ENCODE measurements at regions not wholly inside any gene's neighbourhood (a gene's known extent, or its start where the extent isn't known, plus 50 kb on each side); places are given as distances from the start of the nearest gene placed in this dataset.

DNA sequence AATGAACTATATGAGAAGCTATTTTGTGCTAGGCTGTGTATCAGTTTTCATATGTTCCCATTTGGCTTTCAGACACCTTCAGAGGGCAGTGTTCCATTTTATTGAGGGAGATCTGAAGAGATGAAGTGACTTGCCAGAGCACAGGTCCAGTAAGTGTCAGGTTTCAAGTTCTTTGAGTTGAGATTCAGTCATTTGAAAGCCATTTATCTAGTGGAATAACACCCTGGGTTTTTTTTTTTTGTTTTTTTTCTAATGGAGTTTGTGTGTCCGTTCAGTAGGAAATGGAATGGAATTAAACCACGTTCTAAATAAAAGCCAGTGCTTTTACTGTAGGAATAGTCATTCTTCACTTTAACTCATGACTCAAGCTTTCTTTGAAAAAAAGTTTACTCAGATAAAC, 652.9 kb upstream of the USP24 start:
- H3K14ac ChIP-seq (ENCODE audit: insufficient read length) = no peak overlapping the region
- H3K36me3 ChIP-seq (ENCODE audit: control insufficient read depth in 2 of 4, insufficient read depth in 4 of 4, low read length in 3 of 4) = no peaks in the 10 kb centered on the region
- no peak overlapping the region for H2AFZ ChIP-seq (ENCODE audit: low read length)
- no peak overlapping the region for H3K23ac ChIP-seq (ENCODE audit: insufficient read length)
- no peak for FAIRE-seq
- H3K27ac ChIP-seq (ENCODE audit: low read depth, low read length) = no peak overlapping the region
- H4K5ac ChIP-seq (ENCODE audit: insufficient read length, low read depth, low read length) = no peak overlapping the region
- no peak overlapping the region for H2BK15ac ChIP-seq (ENCODE audit: low read length)
- 66% methylated on average over 2 of the region's 2 CpGs; no CpG with 5 or more reads in 1 of the 2 experiments for WGBS, 2 experiments (ENCODE audit: extremely low coverage in 1 of 2, insufficient coverage in 1 of 2, insufficient read length in 1 of 2, insufficient replicate concordance in 2 of 2, low coverage in 1 of 2, low lambda C conversion rate in 2 of 2, missing lambda C conversion rate in 1 of 2)
- no peak overlapping the region for H3K56ac ChIP-seq (replicated peaks; ENCODE audit: insufficient read length, low read depth, low read length)
- no peak overlapping the region for H4K91ac ChIP-seq (replicated peaks; ENCODE audit: insufficient read length, low read length)
- H2BK12ac ChIP-seq (ENCODE audit: low read depth, low read length) = no peak overlapping the region
- no peaks in the 10 kb centered on the region for H4K20me1 ChIP-seq (replicated peaks in 1 of 2; ENCODE audit: control insufficient read depth in 1 of 2, insufficient read depth in 2 of 2, low read length in 2 of 2)
- no peak for DNase-seq (ENCODE audit: low read depth in 1 of 2, low spot score in 2 of 2)
- no peak overlapping the region for H3K4me3 ChIP-seq (ENCODE audit: extremely low read depth in 1 of 4, insufficient read depth in 2 of 4, low read depth in 3 of 4, low read length in 4 of 4)
- H3K79me2 ChIP-seq (ENCODE audit: control insufficient read depth in 1 of 2, insufficient read depth in 2 of 2, low read length in 2 of 2) = no peaks in the 10 kb centered on the region
- no peak overlapping the region for H2BK20ac ChIP-seq (ENCODE audit: low read length)
- POLR2A ChIA-PET (ENCODE audit: partially characterized antibody) = interaction anchor here (0.6 kb wide), 1 partner anchor 397 kb away, joined by 3 read pairs; no protein-coding TSS in a partner anchor
- H3K4me2 ChIP-seq (ENCODE audit: insufficient read depth in 1 of 2, low read depth in 2 of 2, low read length in 2 of 2) = no peak overlapping the region
- no peak overlapping the region for H2AK5ac ChIP-seq (ENCODE audit: low read depth, low read length)
- H3K9me3 ChIP-seq (ENCODE audit: insufficient read depth in 2 of 2, low read depth in 1 of 2, low read length in 1 of 2) = no peaks in the 10 kb centered on the region
- H4K8ac ChIP-seq (ENCODE audit: extremely low read depth, insufficient read depth, low read length) = no peak overlapping the region
- CTCF ChIA-PET (ENCODE audit: partially characterized antibody) = interaction anchor here (0.6 to 3.0 kb wide), 8 partner anchors 8 to 717 kb away, joined by 3 to 13 read pairs (median 5); no protein-coding TSS in a partner anchor
- no peaks in the 10 kb centered on the region for H3K27me3 ChIP-seq (replicated peaks in 1 of 4; ENCODE audit: control insufficient read depth in 3 of 4, extremely low read depth in 1 of 4, insufficient read depth in 3 of 4, low read length in 3 of 4)
- no peak overlapping the region for H2BK5ac ChIP-seq (ENCODE audit: low read depth, low read length)
- H3K4ac ChIP-seq (replicated peaks; ENCODE audit: insufficient read length, low read depth, low read length) = no peak overlapping the region
- H3K18ac ChIP-seq (ENCODE audit: extremely low read depth, low read length) = no peak overlapping the region
- H3K4me1 ChIP-seq (replicated peaks in 1 of 4; ENCODE audit: control insufficient read depth in 3 of 4, insufficient read depth in 4 of 4, low read length in 3 of 4) = no peaks in the 10 kb centered on the region
- no peaks in the 10 kb centered on the region for H3K79me1 ChIP-seq (ENCODE audit: low read depth, low read length)
- H3K23me2 ChIP-seq (ENCODE audit: low read depth, low read length) = no peaks in the 10 kb centered on the region
- H3K9ac ChIP-seq (replicated peaks in 1 of 4; ENCODE audit: extremely low read depth in 1 of 4, low read depth in 3 of 4, low read length in 3 of 4) = no peak overlapping the region
- no peak overlapping the region for H2BK120ac ChIP-seq (replicated peaks; ENCODE audit: low read depth, low read length)
- TF ChIP-seq, protein P1, sequence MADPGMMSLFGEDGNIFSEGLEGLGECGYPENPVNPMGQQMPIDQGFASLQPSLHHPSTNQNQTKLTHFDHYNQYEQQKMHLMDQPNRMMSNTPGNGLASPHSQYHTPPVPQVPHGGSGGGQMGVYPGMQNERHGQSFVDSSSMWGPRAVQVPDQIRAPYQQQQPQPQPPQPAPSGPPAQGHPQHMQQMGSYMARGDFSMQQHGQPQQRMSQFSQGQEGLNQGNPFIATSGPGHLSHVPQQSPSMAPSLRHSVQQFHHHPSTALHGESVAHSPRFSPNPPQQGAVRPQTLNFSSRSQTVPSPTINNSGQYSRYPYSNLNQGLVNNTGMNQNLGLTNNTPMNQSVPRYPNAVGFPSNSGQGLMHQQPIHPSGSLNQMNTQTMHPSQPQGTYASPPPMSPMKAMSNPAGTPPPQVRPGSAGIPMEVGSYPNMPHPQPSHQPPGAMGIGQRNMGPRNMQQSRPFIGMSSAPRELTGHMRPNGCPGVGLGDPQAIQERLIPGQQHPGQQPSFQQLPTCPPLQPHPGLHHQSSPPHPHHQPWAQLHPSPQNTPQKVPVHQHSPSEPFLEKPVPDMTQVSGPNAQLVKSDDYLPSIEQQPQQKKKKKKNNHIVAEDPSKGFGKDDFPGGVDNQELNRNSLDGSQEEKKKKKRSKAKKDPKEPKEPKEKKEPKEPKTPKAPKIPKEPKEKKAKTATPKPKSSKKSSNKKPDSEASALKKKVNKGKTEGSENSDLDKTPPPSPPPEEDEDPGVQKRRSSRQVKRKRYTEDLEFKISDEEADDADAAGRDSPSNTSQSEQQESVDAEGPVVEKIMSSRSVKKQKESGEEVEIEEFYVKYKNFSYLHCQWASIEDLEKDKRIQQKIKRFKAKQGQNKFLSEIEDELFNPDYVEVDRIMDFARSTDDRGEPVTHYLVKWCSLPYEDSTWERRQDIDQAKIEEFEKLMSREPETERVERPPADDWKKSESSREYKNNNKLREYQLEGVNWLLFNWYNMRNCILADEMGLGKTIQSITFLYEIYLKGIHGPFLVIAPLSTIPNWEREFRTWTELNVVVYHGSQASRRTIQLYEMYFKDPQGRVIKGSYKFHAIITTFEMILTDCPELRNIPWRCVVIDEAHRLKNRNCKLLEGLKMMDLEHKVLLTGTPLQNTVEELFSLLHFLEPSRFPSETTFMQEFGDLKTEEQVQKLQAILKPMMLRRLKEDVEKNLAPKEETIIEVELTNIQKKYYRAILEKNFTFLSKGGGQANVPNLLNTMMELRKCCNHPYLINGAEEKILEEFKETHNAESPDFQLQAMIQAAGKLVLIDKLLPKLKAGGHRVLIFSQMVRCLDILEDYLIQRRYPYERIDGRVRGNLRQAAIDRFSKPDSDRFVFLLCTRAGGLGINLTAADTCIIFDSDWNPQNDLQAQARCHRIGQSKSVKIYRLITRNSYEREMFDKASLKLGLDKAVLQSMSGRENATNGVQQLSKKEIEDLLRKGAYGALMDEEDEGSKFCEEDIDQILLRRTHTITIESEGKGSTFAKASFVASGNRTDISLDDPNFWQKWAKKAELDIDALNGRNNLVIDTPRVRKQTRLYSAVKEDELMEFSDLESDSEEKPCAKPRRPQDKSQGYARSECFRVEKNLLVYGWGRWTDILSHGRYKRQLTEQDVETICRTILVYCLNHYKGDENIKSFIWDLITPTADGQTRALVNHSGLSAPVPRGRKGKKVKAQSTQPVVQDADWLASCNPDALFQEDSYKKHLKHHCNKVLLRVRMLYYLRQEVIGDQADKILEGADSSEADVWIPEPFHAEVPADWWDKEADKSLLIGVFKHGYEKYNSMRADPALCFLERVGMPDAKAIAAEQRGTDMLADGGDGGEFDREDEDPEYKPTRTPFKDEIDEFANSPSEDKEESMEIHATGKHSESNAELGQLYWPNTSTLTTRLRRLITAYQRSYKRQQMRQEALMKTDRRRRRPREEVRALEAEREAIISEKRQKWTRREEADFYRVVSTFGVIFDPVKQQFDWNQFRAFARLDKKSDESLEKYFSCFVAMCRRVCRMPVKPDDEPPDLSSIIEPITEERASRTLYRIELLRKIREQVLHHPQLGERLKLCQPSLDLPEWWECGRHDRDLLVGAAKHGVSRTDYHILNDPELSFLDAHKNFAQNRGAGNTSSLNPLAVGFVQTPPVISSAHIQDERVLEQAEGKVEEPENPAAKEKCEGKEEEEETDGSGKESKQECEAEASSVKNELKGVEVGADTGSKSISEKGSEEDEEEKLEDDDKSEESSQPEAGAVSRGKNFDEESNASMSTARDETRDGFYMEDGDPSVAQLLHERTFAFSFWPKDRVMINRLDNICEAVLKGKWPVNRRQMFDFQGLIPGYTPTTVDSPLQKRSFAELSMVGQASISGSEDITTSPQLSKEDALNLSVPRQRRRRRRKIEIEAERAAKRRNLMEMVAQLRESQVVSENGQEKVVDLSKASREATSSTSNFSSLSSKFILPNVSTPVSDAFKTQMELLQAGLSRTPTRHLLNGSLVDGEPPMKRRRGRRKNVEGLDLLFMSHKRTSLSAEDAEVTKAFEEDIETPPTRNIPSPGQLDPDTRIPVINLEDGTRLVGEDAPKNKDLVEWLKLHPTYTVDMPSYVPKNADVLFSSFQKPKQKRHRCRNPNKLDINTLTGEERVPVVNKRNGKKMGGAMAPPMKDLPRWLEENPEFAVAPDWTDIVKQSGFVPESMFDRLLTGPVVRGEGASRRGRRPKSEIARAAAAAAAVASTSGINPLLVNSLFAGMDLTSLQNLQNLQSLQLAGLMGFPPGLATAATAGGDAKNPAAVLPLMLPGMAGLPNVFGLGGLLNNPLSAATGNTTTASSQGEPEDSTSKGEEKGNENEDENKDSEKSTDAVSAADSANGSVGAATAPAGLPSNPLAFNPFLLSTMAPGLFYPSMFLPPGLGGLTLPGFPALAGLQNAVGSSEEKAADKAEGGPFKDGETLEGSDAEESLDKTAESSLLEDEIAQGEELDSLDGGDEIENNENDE (IDR thresholded peaks at IDR 0.05; ENCODE audit: insufficient replicate concordance, low read length) = no peak
